ENCODE measurements at regions not wholly inside any gene's neighbourhood (a gene's known extent, or its start where the extent isn't known, plus 50 kb on each side); places are given as distances from the start of the nearest gene placed in this dataset.
"Not testable (repeated sequence)": the region's sequence is repeated elsewhere in the genome, so short reads cannot be mapped to it uniquely, and the experiment has no call there.

DNA sequence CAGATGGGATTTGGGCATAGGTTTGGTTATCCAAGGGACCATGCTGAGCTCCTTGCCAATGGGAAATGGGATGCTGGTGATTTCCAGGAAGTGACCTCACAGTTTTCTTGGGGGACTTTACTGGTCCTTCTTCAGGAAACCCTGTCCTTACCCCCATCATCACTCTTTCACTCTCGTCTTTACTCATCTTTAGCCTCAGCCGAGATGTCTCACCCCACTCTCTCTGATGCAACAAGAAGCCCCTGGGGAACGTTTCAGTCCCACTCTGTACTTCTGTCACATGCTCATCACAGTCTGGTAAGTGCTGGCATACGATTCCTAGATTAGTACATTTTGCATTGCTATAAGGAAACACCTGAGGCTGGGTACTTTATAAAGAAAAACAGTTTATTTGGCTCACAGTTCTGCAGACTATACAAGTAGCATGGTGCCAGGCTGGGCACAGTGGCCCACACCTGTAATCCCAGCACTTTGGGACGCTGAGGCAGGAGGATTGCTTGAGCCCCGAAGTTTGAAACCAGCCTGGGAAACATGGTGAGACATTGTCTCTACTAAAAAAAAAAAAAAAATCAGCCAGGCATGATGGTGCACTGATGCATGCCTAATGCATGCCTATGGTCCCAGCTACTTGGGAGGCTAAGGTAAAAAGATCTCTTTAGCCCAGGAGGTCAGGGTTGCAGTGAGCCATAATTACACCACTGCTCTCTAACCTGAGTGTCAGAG lies 63.5 kb upstream of the VKORC1L1 start:
- no peak for DNase-seq

DNA sequence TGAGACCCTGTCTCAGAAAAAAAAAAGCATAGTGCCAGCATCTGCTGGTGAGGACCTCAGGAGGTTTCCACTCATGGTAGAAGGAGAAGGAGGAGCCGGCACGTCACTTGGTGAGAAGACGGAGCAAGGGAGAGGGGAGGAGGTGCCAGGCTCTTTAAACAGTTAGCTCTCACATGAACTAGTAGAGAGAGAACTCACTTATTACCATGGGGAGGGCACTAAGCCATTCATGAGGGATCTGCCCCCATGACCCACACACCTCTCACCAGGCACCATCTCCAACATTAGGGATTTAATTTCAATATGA lies 62.9 kb upstream of the VKORC1L1 start:
- no peak for DNase-seq

DNA sequence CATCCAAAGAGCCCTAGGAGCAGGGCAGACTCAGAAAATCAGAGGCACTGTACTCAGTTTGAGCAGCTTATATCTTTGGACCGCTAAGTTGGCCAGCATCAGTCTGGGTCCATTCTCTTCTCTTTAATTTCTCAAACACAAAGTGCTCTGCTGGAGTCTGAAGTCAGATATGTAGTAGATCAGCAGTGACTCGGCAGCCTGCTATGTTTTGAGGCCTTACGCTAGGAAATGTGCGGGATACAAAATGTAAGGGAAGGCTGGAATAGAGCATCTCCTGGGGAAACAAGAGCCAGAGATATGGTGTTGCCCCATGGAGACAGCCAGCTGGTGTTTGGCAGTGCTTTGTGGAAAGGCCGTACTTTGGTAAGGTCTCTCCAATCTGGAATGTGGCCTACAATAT lies 60.6 kb upstream of the VKORC1L1 start:
- DNase-seq: no peak

DNA sequence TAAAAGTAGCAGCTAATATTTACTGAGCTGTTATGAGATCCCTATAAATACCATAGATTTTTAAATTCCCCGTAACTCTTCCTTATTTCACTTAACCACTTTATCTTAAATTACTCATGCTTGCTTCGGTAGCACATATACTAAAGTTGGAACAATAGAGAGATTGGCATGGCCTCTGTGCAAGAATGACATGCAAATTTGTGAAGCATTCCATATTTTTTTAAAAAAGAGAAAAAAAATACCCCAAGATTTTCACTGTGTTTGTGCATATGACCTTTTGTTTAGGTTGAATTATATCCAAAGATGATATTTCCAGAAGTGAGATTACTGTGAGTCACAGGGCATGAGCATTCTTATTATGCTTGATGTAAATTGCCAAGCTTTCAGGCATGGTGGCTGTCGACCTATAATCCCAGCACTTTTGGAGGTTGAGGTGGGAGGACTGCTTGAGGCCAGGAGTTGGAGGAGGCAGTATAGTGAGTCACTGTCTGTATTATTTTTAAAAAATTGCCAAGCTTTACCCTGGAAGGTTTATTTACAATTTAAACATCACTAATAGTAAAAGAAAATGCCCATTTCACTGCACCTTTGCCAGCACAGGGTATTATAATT lies 58.2 kb upstream of the VKORC1L1 start:
- not testable (repeated sequence) for DNase-seq

DNA sequence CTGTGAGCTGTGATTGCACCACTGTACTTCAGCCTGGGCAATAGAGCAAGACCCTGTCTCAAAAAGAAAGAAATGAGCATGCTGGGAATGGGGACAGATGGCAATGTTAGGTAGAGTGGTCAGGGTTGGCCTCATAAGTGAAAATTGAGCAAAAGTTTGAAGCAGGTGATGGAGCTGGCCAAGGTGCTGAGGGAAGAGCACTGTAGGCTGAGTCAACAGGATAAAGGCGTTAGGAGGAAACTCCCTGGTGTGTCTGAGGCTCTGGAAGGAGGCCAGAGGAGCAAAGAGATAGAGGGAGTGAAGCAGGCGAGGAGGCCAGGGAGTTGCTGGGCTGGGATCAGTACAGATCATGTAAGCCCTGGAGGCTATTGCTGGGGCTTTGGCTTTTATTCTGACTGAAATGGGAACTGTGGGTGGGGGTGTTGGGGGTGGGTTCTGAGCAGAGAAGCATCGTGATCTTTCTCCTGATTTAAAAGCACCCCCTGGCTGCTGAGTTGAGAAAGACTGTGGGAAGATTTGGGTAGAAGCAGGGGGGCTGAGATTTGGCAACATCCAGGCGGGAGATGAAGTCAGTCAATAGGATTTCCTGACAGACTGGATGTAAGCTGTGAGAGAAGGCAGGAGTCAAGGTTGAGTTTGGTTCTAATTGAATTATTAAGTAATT lies 52.5 kb upstream of the VKORC1L1 start:
- no peak for DNase-seq

Data from GDM1 (cell line).